ENCODE measurements at regions not wholly inside any gene's neighbourhood (a gene's known extent, or its start where the extent isn't known, plus 50 kb on each side); places are given as distances from the start of the nearest gene placed in this dataset.

DNA sequence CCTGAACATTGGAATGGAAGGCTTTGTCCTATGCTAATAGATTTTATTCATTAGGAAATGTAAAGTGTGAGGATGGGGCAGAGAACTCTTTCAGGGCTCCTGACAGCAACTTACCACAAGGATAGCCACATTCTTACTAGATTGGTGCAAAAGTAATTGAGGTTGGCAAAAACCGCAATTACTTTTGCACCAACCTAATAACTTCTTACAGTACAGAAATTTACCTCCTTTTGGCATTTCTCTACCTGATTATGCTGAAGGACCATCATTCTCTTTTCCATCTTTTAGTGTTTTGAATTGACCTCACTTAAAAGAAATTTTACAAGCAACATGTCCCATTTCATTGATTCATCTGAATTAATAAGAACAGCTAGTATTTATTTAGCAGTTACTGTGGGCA is 109.2 kb upstream of the AP1S2 start:
- TF ChIP-seq CTCF (IDR thresholded peaks at IDR 0.05; ENCODE audit: low read length) = no peak
- TF ChIP-seq EZH2 (IDR thresholded peaks at IDR 0.05; ENCODE audit: borderline replicate concordance, low read length) = no peak
